GM18867 (cell line): ENCODE measurements at regions not wholly inside any gene's neighbourhood (a gene's known extent, or its start where the extent isn't known, plus 50 kb on each side); places are given as distances from the start of the nearest gene placed in this dataset.
A peak's percentile ranks its signal among the peaks of the same experiment; 100 is the strongest.

Experiments used
- ATAC-seq: cut with Tn5 transposase; IDR thresholded peaks from one replicate; pipeline ENCODE4 v1.9.1; 2021; ENCODE audit warnings: mild to moderate bottlenecking, moderate library complexity; ENCODE audit not compliant: unreplicated experiment

GRCh38 chr5:15027764-15028163, 156.2 kb upstream of the ANKH start:
- ATAC-seq, result no peak

- no peak for ATAC-seq
Observed at GRCh38 chr5:15026944-15027343, 155.4 kb upstream of the ANKH start.

- ATAC-seq, result no peak
Observed at GRCh38 chr5:15026011-15026893, 154.7 kb upstream of the ANKH start.

- no peak for ATAC-seq
Observed at GRCh38 chr5:15023846-15024245, 152.3 kb upstream of the ANKH start.

- no peak for ATAC-seq
Observed at GRCh38 chr5:15023266-15023665, 151.7 kb upstream of the ANKH start.

GRCh38 chr5:15021266-15022046, 149.9 kb upstream of the ANKH start:
- no peak for ATAC-seq

GRCh38 chr5:15020736-15021135, 149.2 kb upstream of the ANKH start:
- ATAC-seq, result no peak

- ATAC-seq, result no peak
Observed at GRCh38 chr5:15014809-15015208, 143.2 kb upstream of the ANKH start.

GRCh38 chr5:15013654-15014463, 142.3 kb upstream of the ANKH start:
- ATAC-seq, result peak; percentile 65

GRCh38 chr5:15012061-15012460, 140.5 kb upstream of the ANKH start:
- ATAC-seq, result no peak

- ATAC-seq, result no peak
Observed at GRCh38 chr5:15010936-15011335, 139.4 kb upstream of the ANKH start.

- ATAC-seq, result no peak
Observed at GRCh38 chr5:15009420-15009819, 137.8 kb upstream of the ANKH start.

GRCh38 chr5:15008921-15009320, 137.3 kb upstream of the ANKH start:
- ATAC-seq, result no peak

GRCh38 chr5:15008476-15008875, 136.9 kb upstream of the ANKH start:
- no peak for ATAC-seq

GRCh38 chr5:15007646-15008045, 136.1 kb upstream of the ANKH start:
- no peak for ATAC-seq

GRCh38 chr5:15004506-15004905, 132.9 kb upstream of the ANKH start:
- no peak for ATAC-seq

- ATAC-seq, result peak; percentile 91
Observed at GRCh38 chr5:15003511-15003920, 131.9 kb upstream of the ANKH start.

GRCh38 chr5:15002791-15003190, 131.2 kb upstream of the ANKH start:
- no peak for ATAC-seq

GRCh38 chr5:15002173-15002572, 130.6 kb upstream of the ANKH start:
- no peak for ATAC-seq

GRCh38 chr5:15001517-15001916, 129.9 kb upstream of the ANKH start:
- no peak for ATAC-seq

GRCh38 chr5:14998491-14998890, 126.9 kb upstream of the ANKH start:
- no peak for ATAC-seq
